ENCODE measurements at regions not wholly inside any gene's neighbourhood (a gene's known extent, or its start where the extent isn't known, plus 50 kb on each side); places are given as distances from the start of the nearest gene placed in this dataset.
"Not testable (repeated sequence)": the region's sequence is repeated elsewhere in the genome, so short reads cannot be mapped to it uniquely, and the experiment has no call there.

- DNase-seq, result no peak
Measured at GRCh38 chrX:102784550-102784949, 64.0 kb downstream of the GPRASP3 start.

- DNase-seq, result no peak
Measured at GRCh38 chrX:102787283-102787682, 66.7 kb downstream of the GPRASP3 start.

GRCh38 chrX:102808336-102808735, 87.8 kb downstream of the GPRASP3 start:
- DNase-seq, result peak; percentile 1

- DNase-seq, result not testable (repeated sequence)
Measured at GRCh38 chrX:102818269-102818668, 97.7 kb downstream of the GPRASP3 start.

- no peak for DNase-seq
Measured at GRCh38 chrX:102832661-102833060, 104.4 kb upstream of the RAB40AL start.

- DNase-seq, result no peak
Measured at GRCh38 chrX:102833136-102833535, 103.9 kb upstream of the RAB40AL start.

GRCh38 chrX:102835504-102836146, 101.4 kb upstream of the RAB40AL start:
- no peak for DNase-seq

- no peak for DNase-seq
Measured at GRCh38 chrX:102837847-102838246, 99.2 kb upstream of the RAB40AL start.

- peak; percentile 6 for DNase-seq
Measured at GRCh38 chrX:102840871-102841705, 96.0 kb upstream of the RAB40AL start.

- DNase-seq, result no peak
Measured at GRCh38 chrX:102841706-102842003, 95.4 kb upstream of the RAB40AL start.

- DNase-seq, result no peak
Measured at GRCh38 chrX:102845020-102845419, 92.1 kb upstream of the RAB40AL start.

- DNase-seq, result no peak
Measured at GRCh38 chrX:102846544-102847236, 90.4 kb upstream of the RAB40AL start.

GRCh38 chrX:102847362-102847761, 89.7 kb upstream of the RAB40AL start:
- no peak for DNase-seq

- no peak for DNase-seq
Measured at GRCh38 chrX:102849396-102849795, 87.7 kb upstream of the RAB40AL start.

GRCh38 chrX:102858826-102859549, 78.1 kb upstream of the RAB40AL start:
- not testable (repeated sequence) for DNase-seq

- no peak for DNase-seq
Measured at GRCh38 chrX:102859550-102859871, 77.6 kb upstream of the RAB40AL start.

GRCh38 chrX:102860235-102860634, 76.8 kb upstream of the RAB40AL start:
- DNase-seq, result no peak

GRCh38 chrX:102863735-102864134, 73.3 kb upstream of the RAB40AL start:
- peak; percentile 75 for DNase-seq

GRCh38 chrX:102866981-102867656, 70.0 kb upstream of the RAB40AL start:
- no peak for DNase-seq

GRCh38 chrX:102883491-102883890, 53.6 kb upstream of the RAB40AL start:
- no peak for DNase-seq
